ENCODE measurements at regions not wholly inside any gene's neighbourhood (a gene's known extent, or its start where the extent isn't known, plus 50 kb on each side); places are given as distances from the start of the nearest gene placed in this dataset.
A peak's percentile ranks its signal among the peaks of the same experiment; 100 is the strongest.

GRCh38 chr12:21992823-21993222 is 51.6 kb upstream of the ABCC9 start (continued):
- no peak for TF ChIP-seq E2F8 (IDR thresholded peaks at IDR 0.05; ENCODE audit: low read depth, partially characterized antibody)
- TF ChIP-seq HOXB6 (CRISPR knock-in tag; IDR thresholded peaks at IDR 0.05; ENCODE audit: borderline replicate concordance) = no peak
- TF ChIP-seq ZNF280B (CRISPR knock-in tag; IDR thresholded peaks at IDR 0.05) = no peak
- no peak for TF ChIP-seq HINFP (tag; conservative IDR thresholded peaks at IDR 0.05; ENCODE audit: low read depth)
- TF ChIP-seq TAF9B (IDR thresholded peaks at IDR 0.05; ENCODE audit: partially characterized antibody) = peak; percentile 74
- TF ChIP-seq SMC3 (conservative IDR thresholded peaks at IDR 0.05; ENCODE audit: insufficient read depth, low read depth, low read length) = no peak
- no peak for TF ChIP-seq GATAD2B (IDR thresholded peaks at IDR 0.05; ENCODE audit: borderline replicate concordance)
- TF ChIP-seq GABPB1 (CRISPR knock-in tag; IDR thresholded peaks at IDR 0.05) = no peak
- no peak for TF ChIP-seq SAFB (IDR thresholded peaks at IDR 0.05; ENCODE audit: borderline replicate concordance, low read depth, low read length)
- TF ChIP-seq JUND (IDR thresholded peaks at IDR 0.05; ENCODE audit: borderline replicate concordance, low read depth, low read length) = no peak
- no peak for TF ChIP-seq JUND (tag; IDR thresholded peaks at IDR 0.05; ENCODE audit: borderline replicate concordance, low read depth, low read length)
- TF ChIP-seq SLC30A9 (CRISPR knock-in tag; IDR thresholded peaks at IDR 0.05) = no peak
- no peak for TF ChIP-seq MEF2A (IDR thresholded peaks at IDR 0.05; ENCODE audit: control insufficient read depth, low read depth, low read length)
- TF ChIP-seq CSDE1 (IDR thresholded peaks at IDR 0.05) = no peak
- no peak for TF ChIP-seq LEF1 (IDR thresholded peaks at IDR 0.05)
- no peak for TF ChIP-seq MCM2 (IDR thresholded peaks at IDR 0.05; ENCODE audit: low read depth)
- no peak for TF ChIP-seq HDAC3 (IDR thresholded peaks at IDR 0.05; ENCODE audit: borderline replicate concordance, partially characterized antibody)
- TF ChIP-seq SAP30 (IDR thresholded peaks at IDR 0.05; ENCODE audit: borderline replicate concordance, insufficient read depth, low read depth, low read length, poor library complexity, severe bottlenecking) = no peak
- no peak for TF ChIP-seq YY1 (IDR thresholded peaks at IDR 0.05; ENCODE audit: borderline replicate concordance in 1 of 3, control insufficient read depth in 1 of 3, extremely low read depth in 1 of 3, insufficient read depth in 3 of 3, insufficient read length in 1 of 3, insufficient replicate concordance in 2 of 3, low read depth in 1 of 3, low read length in 2 of 3)
- TF ChIP-seq ZNF184 (CRISPR knock-in tag; IDR thresholded peaks at IDR 0.05) = no peak
- no peak for TF ChIP-seq SRSF7 (optimal IDR thresholded peaks at IDR 0.05; ENCODE audit: low read depth, low read length)
- peak; percentile 71 for TF ChIP-seq TAL1 (IDR thresholded peaks at IDR 0.05)
- no peak for TF ChIP-seq ZNF511 (CRISPR knock-in tag; IDR thresholded peaks at IDR 0.05)
- TF ChIP-seq NCOA4 (IDR thresholded peaks at IDR 0.05; ENCODE audit: partially characterized antibody) = no peak

Data from K562 (cell line).